ENCODE measurements at regions not wholly inside any gene's neighbourhood (a gene's known extent, or its start where the extent isn't known, plus 50 kb on each side); places are given as distances from the start of the nearest gene placed in this dataset.
"Not testable (repeated sequence)": the region's sequence is repeated elsewhere in the genome, so short reads cannot be mapped to it uniquely, and the experiment has no call there.

GRCh38 chr10:30763918-30764317, 134.4 kb upstream of the LYZL2 start:
- DNase-seq (ENCODE audit: low read depth in 2 of 2): no peak

GRCh38 chr10:30762620-30763019, 133.1 kb upstream of the LYZL2 start:
- DNase-seq (ENCODE audit: low read depth in 2 of 2): no peak

GRCh38 chr10:30759423-30759822, 129.9 kb upstream of the LYZL2 start:
- no peak for DNase-seq (ENCODE audit: low read depth in 2 of 2)

- DNase-seq (ENCODE audit: low read depth in 2 of 2): no peak
Observed at GRCh38 chr10:30758338-30758737, 128.8 kb upstream of the LYZL2 start.

GRCh38 chr10:30756896-30757295, 127.3 kb upstream of the LYZL2 start:
- no peak for DNase-seq (ENCODE audit: low read depth in 2 of 2)

- DNase-seq (ENCODE audit: low read depth in 2 of 2): no peak
Observed at GRCh38 chr10:30756151-30756550, 126.6 kb upstream of the LYZL2 start.

DNA sequence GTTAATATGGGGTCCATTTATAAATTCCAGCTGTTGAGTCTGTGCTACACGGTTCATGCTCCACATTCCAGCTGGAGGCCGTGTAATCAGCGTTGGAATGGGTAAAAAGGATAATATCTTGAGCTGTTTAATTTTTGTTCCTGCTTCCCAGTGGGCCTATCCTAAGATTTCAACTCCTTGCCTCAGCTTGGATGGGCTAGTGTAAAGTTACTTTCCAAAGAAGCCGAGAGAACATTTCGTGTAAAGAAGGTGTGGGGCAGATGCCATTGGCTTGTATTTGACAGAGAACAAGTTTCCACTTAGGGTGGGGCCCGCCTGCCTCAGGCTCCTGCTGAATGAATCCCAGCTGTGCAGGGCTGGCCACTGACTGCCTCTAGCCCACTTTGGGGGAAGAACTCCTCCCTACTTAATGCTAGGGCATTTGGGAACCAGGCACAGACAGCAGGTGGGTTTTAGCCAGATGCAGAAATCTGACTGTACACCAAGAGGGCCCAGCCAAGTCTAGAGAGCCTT, 125.9 kb upstream of the LYZL2 start:
- DNase-seq (ENCODE audit: low read depth in 2 of 2): no peak

DNA sequence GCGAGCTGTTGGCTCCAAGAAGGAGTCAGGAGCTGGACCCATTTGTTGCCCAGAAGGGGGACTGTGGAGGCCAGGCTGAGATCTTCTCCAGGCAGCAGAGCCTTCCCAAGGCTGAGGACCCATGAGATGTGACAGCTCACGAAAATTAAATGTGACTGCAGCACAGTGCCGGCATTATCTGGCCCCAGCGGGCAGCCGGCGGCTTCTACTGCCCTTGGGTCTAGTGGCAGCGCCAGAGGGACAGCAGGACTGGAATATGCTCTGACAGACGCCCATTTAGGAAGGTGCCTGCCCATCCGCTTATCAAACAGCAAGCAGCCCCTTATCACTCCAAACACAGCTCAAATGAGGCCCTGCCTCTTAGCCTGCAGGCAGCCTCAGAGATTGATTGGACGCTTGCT, 122.9 kb upstream of the LYZL2 start:
- no peak for DNase-seq (ENCODE audit: low read depth in 2 of 2)

GRCh38 chr10:30751678-30752331, 122.3 kb upstream of the LYZL2 start:
- DNase-seq (ENCODE audit: low read depth in 2 of 2): peak in 1 of 2 donors; percentile 19

DNA sequence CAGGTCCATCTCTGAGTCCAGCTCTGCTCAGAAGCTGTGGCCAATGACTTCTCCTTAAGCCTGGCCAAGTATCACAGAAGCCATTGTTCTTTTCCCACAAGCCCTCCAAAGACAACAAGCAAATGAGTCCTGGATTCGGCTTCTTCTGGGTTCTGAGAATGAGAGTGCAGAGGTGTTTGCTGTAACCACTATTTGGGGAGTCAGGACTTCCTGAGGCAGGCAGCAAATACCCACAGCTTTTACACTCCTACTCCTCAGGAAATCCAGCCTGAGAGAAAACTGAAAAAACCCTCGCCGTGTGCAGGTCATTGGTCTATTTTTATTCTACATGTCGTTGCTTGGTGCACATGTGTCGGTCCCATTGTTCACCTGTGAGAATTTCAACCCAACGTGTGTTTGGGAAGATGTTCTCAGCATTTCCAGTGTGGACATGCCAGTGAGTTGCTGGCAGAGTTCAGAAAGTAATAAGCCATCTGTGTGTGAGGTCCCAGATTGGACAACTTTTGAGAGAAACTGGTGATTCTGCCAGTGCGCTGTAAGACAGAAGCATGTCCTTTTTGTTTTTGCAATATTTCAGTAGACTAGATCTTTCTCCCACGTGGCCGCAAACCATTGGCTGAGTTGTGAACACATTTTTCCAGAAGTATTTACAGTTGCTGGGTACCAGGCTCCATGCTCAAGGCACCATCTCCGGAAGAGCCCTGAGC, 121.6 kb upstream of the LYZL2 start:
- DNase-seq (ENCODE audit: low read depth in 2 of 2): no peak

- no peak for DNase-seq (ENCODE audit: low read depth in 2 of 2)
Observed at GRCh38 chr10:30749385-30749784, 119.8 kb upstream of the LYZL2 start.

DNA sequence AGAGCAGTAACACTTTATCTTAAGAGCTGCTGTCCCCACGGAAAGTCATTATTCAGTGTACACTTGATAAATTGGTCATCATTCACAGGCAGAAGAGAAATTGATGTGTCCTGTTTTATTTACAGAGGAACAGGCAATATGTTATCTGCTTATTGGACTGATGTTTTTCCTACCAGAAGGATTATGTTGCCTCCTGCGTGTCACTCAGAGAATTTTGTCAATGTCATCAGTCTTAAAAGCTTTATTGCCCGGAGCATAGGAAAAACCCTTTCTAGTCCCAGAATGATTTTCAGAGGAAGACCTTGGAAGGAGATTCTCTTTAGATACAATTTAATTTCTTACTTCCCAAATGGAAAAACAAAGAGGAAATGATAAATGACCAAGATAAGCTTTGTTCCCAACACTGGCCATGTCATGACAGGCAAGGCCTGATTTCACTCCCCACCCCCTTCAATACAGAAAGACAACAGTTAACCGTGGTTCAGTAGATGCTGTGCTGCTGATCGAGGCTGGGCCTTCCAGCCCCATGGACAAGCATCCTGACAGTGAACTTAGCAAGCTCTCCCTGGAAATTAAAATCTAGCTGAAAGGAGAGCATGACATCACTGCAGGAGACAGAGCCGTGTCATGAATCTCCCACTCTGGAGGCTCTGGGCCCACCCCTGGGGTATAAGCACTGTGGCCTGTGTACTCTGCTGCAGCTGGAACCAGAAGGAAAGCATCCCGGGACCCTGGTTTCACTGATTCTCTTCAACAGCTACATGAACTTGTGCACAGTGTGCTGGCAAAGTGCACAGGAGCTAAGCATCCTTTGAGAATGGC, 118.8 kb upstream of the LYZL2 start:
- DNase-seq (ENCODE audit: low read depth in 2 of 2): no peak

- no peak for DNase-seq (ENCODE audit: low read depth in 2 of 2)
Observed at GRCh38 chr10:30747633-30748032, 118.1 kb upstream of the LYZL2 start.

GRCh38 chr10:30745953-30746352, 116.4 kb upstream of the LYZL2 start:
- DNase-seq (ENCODE audit: low read depth in 2 of 2): no peak

GRCh38 chr10:30744106-30744505, 114.6 kb upstream of the LYZL2 start:
- no peak for DNase-seq (ENCODE audit: low read depth in 2 of 2)

GRCh38 chr10:30743586-30743985, 114.0 kb upstream of the LYZL2 start:
- no peak for DNase-seq (ENCODE audit: low read depth in 2 of 2)

DNA sequence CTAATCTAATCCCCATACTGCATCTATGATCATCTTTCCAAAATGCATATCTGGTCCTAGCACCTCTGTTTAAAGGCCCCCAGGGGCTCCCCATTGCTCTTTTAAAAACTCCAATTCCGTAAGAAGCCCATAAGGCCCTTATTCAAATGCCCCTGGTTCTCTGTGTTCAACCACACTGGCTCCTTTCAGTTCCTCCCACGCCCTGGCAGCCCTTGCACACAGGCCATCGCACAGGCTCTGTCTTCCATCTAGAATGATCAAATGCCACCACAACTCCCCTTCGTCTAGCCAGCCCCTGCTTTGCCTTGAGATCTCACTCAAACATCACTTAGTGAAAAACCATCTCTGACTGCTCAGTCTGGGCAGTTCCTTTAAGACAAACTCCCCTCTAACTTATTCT, 112.9 kb upstream of the LYZL2 start:
- no peak for DNase-seq (ENCODE audit: low read depth in 2 of 2)

GRCh38 chr10:30740774-30741173, 111.2 kb upstream of the LYZL2 start:
- not testable (repeated sequence) for DNase-seq (ENCODE audit: low read depth in 2 of 2)

GRCh38 chr10:30738416-30738815, 108.9 kb upstream of the LYZL2 start:
- DNase-seq (ENCODE audit: low read depth in 2 of 2): no peak

DNA sequence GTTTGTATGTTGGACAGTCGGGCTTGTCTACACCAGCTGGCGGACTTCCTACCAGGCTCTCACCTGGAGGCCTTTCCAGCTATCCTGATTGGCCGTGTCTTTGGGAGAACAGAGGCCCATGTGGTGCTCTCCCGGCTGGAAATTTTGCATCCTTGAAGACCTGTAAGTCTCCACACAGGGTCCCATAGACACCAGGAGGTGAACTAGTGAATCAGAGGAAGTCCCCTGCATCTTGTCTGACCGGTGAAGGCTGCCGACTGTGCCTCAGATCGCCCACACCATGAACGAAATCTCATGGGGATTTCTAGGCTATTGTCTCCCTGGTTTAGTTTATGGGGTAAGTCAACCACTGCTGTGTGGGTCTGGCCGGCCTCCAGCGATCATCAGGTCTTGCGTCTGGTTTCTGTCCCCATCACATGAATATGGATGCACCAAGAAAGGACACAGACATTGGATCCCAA, 108.4 kb upstream of the LYZL2 start:
- DNase-seq (ENCODE audit: low read depth in 2 of 2): no peak

DNA sequence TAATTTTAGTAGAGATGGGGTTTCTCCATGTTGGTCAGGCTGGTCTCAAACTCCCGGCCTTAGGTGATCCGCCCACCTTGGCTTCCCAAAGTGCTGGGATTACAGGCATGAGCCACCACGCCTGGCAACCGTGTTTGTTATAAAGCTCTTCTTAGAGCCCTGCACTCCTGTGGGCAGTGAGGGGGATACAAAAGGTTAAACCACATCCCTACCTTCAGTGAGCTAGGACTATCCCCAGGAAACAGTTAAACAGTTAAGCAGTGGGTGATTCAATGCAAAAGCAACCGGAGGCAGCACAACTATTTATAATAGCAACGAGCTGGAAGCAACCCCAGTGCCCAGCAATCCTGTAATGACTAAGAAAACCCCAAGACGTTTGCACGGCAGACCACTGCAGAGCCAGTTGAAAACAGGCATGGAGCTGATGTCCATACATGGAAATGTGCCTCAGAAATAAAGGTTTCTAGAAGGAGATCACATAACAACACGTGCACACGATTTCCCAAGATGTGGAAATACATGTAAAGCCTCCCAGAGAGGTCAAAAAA, 107.2 kb upstream of the LYZL2 start:
- no peak for DNase-seq (ENCODE audit: low read depth in 2 of 2)

GRCh38 chr10:30734901-30735300, 105.3 kb upstream of the LYZL2 start:
- DNase-seq (ENCODE audit: low read depth in 2 of 2): no peak

Data from stimulated activated CD8-positive, alpha-beta memory T cell treated with anti-CD3 and anti-CD28 coated beads, Interleukin-15, amount 100 ng/mL, for 4 hours (primary cell).